WTC11 (cell line): ENCODE measurements at regions not wholly inside any gene's neighbourhood (a gene's known extent, or its start where the extent isn't known, plus 50 kb on each side); places are given as distances from the start of the nearest gene placed in this dataset.

ENCODE experiments used
- CBFB ChIP-seq: sonication (generic); formaldehyde crosslinking; IDR thresholded peaks from 2 replicates; pipeline ENCODE4 v1.8.1; 2022; ENCODE audit warnings: mild to moderate bottlenecking, low read depth, missing genetic modification reagents
- CREM ChIP-seq: sonication (generic); formaldehyde crosslinking; IDR thresholded peaks from 2 replicates; pipeline ENCODE4 v1.8.1; 2022; ENCODE audit warnings: mild to moderate bottlenecking, missing genetic modification reagents, moderate library complexity
- ETV6 ChIP-seq: sonication (generic); formaldehyde crosslinking; IDR thresholded peaks from 2 replicates; pipeline ENCODE4 v1.8.1; 2022; ENCODE audit warnings: mild to moderate bottlenecking, missing genetic modification reagents
- FOXK1 ChIP-seq: sonication (generic); formaldehyde crosslinking; IDR thresholded peaks from 2 replicates; pipeline ENCODE4 v1.8.0; 2022; ENCODE audit warnings: mild to moderate bottlenecking, moderate library complexity, missing genetic modification reagents
- NFE2L1 ChIP-seq: sonication (generic); formaldehyde crosslinking; IDR thresholded peaks from 2 replicates; pipeline ENCODE4 v1.8.1; 2023; ENCODE audit warnings: missing genetic modification reagents
- ZBTB21 ChIP-seq: sonication (generic); formaldehyde crosslinking; IDR thresholded peaks from 2 replicates; pipeline ENCODE4 v1.8.1; 2023; ENCODE audit warnings: mild to moderate bottlenecking, missing genetic modification reagents, borderline replicate concordance
- ZNF232 ChIP-seq: sonication (generic); formaldehyde crosslinking; IDR thresholded peaks from 2 replicates; pipeline ENCODE4 v1.8.0; 2022; ENCODE audit warnings: mild to moderate bottlenecking, missing genetic modification reagents
- ZNF317 ChIP-seq: sonication (generic); formaldehyde crosslinking; IDR thresholded peaks from 2 replicates; pipeline ENCODE4 v1.8.1; 2023; ENCODE audit warnings: low read depth, mild to moderate bottlenecking, moderate library complexity, missing genetic modification reagents, borderline replicate concordance
- ZNF423 ChIP-seq: fragments of 250-450 bp; sonication (Bioruptor Pico); IDR thresholded peaks from 2 replicates; pipeline ENCODE4 v2.1.2; 2022; ENCODE audit warnings: mild to moderate bottlenecking, moderate library complexity
- TF ChIP-seq, protein P1 (sequence below): fragments of 200-600 bp; IDR thresholded peaks from 2 replicates; pipeline ENCODE4 v1.8.0; 2022; ENCODE audit warnings: antibody characterized with exemption
- TF ChIP-seq, protein P2 (sequence below): fragments of 250-450 bp; sonication (Bioruptor Pico); IDR thresholded peaks from 2 replicates; pipeline ENCODE4 v1.9.0; 2021; ENCODE audit warnings: moderate library complexity, mild to moderate bottlenecking, inconsistent platforms, borderline replicate concordance
- TF ChIP-seq, protein P3 (sequence below): sonication (generic); formaldehyde crosslinking; conservative IDR thresholded peaks from 2 replicates; pipeline ENCODE4 v1.8.1; 2022; ENCODE audit warnings: mild to moderate bottlenecking, missing genetic modification reagents
- TF ChIP-seq, protein P4 (sequence below): sonication (generic); formaldehyde crosslinking; IDR thresholded peaks from 2 replicates; pipeline ENCODE4 v1.8.0; 2023; ENCODE audit warnings: mild to moderate bottlenecking, missing genetic modification reagents

DNA sequence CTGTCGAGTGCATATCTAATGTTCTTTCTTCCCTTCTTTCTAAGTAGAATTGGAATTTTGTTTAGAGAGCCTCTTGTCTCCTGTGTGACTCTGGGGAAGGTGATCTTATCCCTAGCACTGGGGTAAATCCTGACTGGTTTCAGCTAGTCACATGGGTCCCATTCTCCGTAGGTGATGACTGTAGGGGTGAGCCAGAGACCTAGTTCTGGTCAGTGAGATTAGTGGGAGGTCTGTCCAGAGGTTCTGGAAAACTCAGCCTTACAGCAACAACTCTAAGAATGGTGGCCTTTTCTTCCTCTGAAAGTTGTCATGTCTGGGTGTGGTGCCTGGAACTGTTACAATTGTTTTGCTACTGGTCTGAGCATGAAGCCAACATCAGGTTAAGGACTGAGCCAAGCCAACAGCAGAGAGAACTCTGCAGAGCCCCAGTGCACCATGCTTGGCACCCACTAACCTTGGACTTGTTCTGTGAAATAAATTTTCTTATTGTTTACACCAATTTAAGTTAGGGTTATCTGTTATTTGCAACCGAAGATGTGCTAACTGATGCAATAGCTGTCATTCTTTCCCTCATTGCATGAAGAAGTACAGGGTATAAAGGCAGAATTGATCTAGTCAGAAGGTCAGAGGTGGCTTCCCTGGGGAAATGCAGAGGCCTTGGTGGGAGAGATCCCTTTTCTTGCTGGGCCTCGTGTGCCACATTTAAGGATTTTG, 56.8 kb upstream of the TULP4 start:
- TF ChIP-seq, protein P1, sequence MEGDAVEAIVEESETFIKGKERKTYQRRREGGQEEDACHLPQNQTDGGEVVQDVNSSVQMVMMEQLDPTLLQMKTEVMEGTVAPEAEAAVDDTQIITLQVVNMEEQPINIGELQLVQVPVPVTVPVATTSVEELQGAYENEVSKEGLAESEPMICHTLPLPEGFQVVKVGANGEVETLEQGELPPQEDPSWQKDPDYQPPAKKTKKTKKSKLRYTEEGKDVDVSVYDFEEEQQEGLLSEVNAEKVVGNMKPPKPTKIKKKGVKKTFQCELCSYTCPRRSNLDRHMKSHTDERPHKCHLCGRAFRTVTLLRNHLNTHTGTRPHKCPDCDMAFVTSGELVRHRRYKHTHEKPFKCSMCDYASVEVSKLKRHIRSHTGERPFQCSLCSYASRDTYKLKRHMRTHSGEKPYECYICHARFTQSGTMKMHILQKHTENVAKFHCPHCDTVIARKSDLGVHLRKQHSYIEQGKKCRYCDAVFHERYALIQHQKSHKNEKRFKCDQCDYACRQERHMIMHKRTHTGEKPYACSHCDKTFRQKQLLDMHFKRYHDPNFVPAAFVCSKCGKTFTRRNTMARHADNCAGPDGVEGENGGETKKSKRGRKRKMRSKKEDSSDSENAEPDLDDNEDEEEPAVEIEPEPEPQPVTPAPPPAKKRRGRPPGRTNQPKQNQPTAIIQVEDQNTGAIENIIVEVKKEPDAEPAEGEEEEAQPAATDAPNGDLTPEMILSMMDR, result no peak
- TF ChIP-seq, protein P2, sequence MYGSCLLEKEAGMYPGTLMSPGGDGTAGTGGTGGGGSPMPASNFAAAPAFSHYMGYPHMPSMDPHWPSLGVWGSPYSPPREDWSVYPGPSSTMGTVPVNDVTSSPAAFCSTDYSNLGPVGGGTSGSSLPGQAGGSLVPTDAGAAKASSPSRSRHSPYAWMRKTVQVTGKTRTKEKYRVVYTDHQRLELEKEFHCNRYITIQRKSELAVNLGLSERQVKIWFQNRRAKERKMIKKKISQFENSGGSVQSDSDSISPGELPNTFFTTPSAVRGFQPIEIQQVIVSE (CRISPR knock-in tag), result no peak
- TF ChIP-seq ZNF423 (no peak), ZNF317 (CRISPR knock-in tag) (no peak), CBFB (CRISPR knock-in tag) (no peak), ETV6 (CRISPR knock-in tag) (no peak), CREM (no peak), NFE2L1 (CRISPR knock-in tag) (no peak), ZBTB21 (no peak), ZNF232 (CRISPR knock-in tag) (no peak), FOXK1 (CRISPR knock-in tag) (no peak)
- TF ChIP-seq, protein P3, sequence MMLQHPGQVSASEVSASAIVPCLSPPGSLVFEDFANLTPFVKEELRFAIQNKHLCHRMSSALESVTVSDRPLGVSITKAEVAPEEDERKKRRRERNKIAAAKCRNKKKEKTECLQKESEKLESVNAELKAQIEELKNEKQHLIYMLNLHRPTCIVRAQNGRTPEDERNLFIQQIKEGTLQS (CRISPR knock-in tag), result no peak
- TF ChIP-seq, protein P4, sequence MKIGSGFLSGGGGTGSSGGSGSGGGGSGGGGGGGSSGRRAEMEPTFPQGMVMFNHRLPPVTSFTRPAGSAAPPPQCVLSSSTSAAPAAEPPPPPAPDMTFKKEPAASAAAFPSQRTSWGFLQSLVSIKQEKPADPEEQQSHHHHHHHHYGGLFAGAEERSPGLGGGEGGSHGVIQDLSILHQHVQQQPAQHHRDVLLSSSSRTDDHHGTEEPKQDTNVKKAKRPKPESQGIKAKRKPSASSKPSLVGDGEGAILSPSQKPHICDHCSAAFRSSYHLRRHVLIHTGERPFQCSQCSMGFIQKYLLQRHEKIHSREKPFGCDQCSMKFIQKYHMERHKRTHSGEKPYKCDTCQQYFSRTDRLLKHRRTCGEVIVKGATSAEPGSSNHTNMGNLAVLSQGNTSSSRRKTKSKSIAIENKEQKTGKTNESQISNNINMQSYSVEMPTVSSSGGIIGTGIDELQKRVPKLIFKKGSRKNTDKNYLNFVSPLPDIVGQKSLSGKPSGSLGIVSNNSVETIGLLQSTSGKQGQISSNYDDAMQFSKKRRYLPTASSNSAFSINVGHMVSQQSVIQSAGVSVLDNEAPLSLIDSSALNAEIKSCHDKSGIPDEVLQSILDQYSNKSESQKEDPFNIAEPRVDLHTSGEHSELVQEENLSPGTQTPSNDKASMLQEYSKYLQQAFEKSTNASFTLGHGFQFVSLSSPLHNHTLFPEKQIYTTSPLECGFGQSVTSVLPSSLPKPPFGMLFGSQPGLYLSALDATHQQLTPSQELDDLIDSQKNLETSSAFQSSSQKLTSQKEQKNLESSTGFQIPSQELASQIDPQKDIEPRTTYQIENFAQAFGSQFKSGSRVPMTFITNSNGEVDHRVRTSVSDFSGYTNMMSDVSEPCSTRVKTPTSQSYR, result no peak
